ENCODE measurements at regions not wholly inside any gene's neighbourhood (a gene's known extent, or its start where the extent isn't known, plus 50 kb on each side); places are given as distances from the start of the nearest gene placed in this dataset.

DNA sequence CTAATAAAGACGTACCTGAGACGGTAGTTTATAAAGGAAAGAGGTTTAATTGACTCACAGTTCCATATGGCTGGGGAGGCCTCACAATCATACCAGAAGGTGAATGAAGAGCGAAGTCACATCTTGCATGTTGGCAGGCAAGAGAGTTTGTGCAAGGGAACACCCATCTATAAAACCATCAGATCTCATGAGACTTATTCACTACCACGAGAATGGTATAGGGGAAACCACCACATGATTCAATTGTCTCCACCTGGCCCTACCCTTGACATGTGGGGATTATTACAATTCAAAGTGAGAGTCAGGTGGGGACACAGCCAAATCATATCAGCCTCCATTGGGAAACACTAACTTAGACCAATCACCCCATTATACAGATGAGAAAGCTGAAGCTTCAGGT, 81.4 kb downstream of the SKA1 start:
- no CpG with 5 or more reads among the region's 4 CpGs for WGBS, 2 experiments (ENCODE audit: extremely low coverage in 2 of 2, insufficient read length in 1 of 2)
- intact Hi-C loops (cut with micrococcal nuclease), result no loop called here
- ATAC-seq (ENCODE audit: low read depth), result no peak

More for the DNA sequence above, 81.4 kb downstream of the SKA1 start:
- Histone ChIP-seq H3K23ac (ENCODE audit: low read depth, low read length) (no peak overlapping the region), H3K14ac (replicated peaks; ENCODE audit: low read depth, low read length) (no peak overlapping the region), H3K9ac (ENCODE audit: low read depth, low read length) (no peak overlapping the region), H4K8ac (ENCODE audit: low read depth in 2 of 2, low read length in 2 of 2) (no peak overlapping the region), H3K9me3 (ENCODE audit: control insufficient read depth, insufficient read depth, low read length) (no peaks in the 10 kb centered on the region), H4K5ac (ENCODE audit: low read depth, low read length) (no peak overlapping the region), H2BK5ac (ENCODE audit: low read depth, low read length, poor library complexity, severe bottlenecking) (no peak overlapping the region), H3K56ac (ENCODE audit: extremely low read depth, insufficient read depth, low read length) (no peak overlapping the region), H2AK5ac (ENCODE audit: low read depth, low read length) (no peak overlapping the region), H3K79me1 (ENCODE audit: low read depth in 1 of 2, low read length in 2 of 2) (no peaks in the 10 kb centered on the region), H3K18ac (ENCODE audit: low read depth, low read length) (no peak overlapping the region), H3K36me3 (ENCODE audit: control insufficient read depth, insufficient read depth, low read length) (no peaks in the 10 kb centered on the region), H3K4ac (ENCODE audit: low read depth, low read length) (no peak overlapping the region), H4K91ac (ENCODE audit: insufficient read depth, low read depth, low read length) (no peak overlapping the region), H3K4me1 (ENCODE audit: control insufficient read depth, insufficient read depth, low read length) (no peaks in the 10 kb centered on the region), H4K20me1 (ENCODE audit: insufficient read depth, low read length) (no peaks in the 10 kb centered on the region), H3K27me3 (ENCODE audit: control insufficient read depth, insufficient read depth, low read length) (no peaks in the 10 kb centered on the region; the same call in 1 of the 2 replicates), H3K9me1 (ENCODE audit: insufficient read depth, low read length) (no peaks in the 10 kb centered on the region), H2AK9ac (replicated peaks; ENCODE audit: low read depth, low read length, poor library complexity) (no peak overlapping the region), H2BK20ac (ENCODE audit: low read depth, low read length) (no peak overlapping the region), H2BK120ac (ENCODE audit: low read depth, low read length) (no peak overlapping the region), H2BK15ac (ENCODE audit: low read depth, low read length) (no peak overlapping the region), H3K27ac (ENCODE audit: insufficient read depth, low read length) (no peak overlapping the region), H3K4me3 (ENCODE audit: insufficient read depth, low read depth, low read length) (no peak overlapping the region), H2AFZ (replicated peaks; ENCODE audit: low read length, poor library complexity) (no peak overlapping the region), H3K4me2 (ENCODE audit: low read depth, low read length) (no peak overlapping the region)
- DNase-seq, result no peak
- TF ChIP-seq CHD1 (IDR thresholded peaks at IDR 0.05; ENCODE audit: low read depth, low read length) (no peak), RCOR1 (IDR thresholded peaks at IDR 0.05; ENCODE audit: insufficient replicate concordance, low read length) (no peak), MAZ (IDR thresholded peaks at IDR 0.05; ENCODE audit: borderline replicate concordance, low read depth, low read length) (no peak), MXI1 (IDR thresholded peaks at IDR 0.05; ENCODE audit: borderline replicate concordance, low read depth, low read length) (no peak), MAFK (IDR thresholded peaks at IDR 0.05; ENCODE audit: low read depth, low read length) (no peak), CEBPB (IDR thresholded peaks at IDR 0.05; ENCODE audit: low read depth, low read length) (no peak), RAD21 (IDR thresholded peaks at IDR 0.05; ENCODE audit: low read length) (no peak), BHLHE40 (IDR thresholded peaks at IDR 0.05; ENCODE audit: low read depth, low read length) (no peak)
- TF ChIP-seq, protein P1, sequence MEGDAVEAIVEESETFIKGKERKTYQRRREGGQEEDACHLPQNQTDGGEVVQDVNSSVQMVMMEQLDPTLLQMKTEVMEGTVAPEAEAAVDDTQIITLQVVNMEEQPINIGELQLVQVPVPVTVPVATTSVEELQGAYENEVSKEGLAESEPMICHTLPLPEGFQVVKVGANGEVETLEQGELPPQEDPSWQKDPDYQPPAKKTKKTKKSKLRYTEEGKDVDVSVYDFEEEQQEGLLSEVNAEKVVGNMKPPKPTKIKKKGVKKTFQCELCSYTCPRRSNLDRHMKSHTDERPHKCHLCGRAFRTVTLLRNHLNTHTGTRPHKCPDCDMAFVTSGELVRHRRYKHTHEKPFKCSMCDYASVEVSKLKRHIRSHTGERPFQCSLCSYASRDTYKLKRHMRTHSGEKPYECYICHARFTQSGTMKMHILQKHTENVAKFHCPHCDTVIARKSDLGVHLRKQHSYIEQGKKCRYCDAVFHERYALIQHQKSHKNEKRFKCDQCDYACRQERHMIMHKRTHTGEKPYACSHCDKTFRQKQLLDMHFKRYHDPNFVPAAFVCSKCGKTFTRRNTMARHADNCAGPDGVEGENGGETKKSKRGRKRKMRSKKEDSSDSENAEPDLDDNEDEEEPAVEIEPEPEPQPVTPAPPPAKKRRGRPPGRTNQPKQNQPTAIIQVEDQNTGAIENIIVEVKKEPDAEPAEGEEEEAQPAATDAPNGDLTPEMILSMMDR (conservative IDR thresholded peaks at IDR 0.05; ENCODE audit: low read depth, low read length), result no peak
- TF ChIP-seq, protein P2, sequence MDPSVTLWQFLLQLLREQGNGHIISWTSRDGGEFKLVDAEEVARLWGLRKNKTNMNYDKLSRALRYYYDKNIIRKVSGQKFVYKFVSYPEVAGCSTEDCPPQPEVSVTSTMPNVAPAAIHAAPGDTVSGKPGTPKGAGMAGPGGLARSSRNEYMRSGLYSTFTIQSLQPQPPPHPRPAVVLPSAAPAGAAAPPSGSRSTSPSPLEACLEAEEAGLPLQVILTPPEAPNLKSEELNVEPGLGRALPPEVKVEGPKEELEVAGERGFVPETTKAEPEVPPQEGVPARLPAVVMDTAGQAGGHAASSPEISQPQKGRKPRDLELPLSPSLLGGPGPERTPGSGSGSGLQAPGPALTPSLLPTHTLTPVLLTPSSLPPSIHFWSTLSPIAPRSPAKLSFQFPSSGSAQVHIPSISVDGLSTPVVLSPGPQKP (IDR thresholded peaks at IDR 0.05; ENCODE audit: borderline replicate concordance, low read depth, low read length), result no peak
- CTCF ChIA-PET, result no interaction called here
- POLR2A ChIA-PET (ENCODE audit: unreplicated experiment), result no interaction called here
- in situ Hi-C loops (cut with MboI; ENCODE audit: low sequenced_read_pairs) (no loop called here), dilution Hi-C loops (cut with HindIII; ENCODE audit: low sequenced_read_pairs, unreplicated experiment) (no loop called here)
- no TSS peak for BruUV-seq (replicated peaks)

Data from IMR-90 (cell line).